GM12878 (cell line): ENCODE measurements at regions not wholly inside any gene's neighbourhood (a gene's known extent, or its start where the extent isn't known, plus 50 kb on each side); places are given as distances from the start of the nearest gene placed in this dataset.

Experiments used
- ATAC-seq: fragments of 200-7000 bp; cut with Tn5 transposase; 3 replicates; pipeline ENCODE4 v1.9.1; 2020; ENCODE audit warnings: mild to moderate bottlenecking, moderate library complexity
- BruUV-seq: library from RNA; stranded (reverse); fragments of 400-500 nt; replicated peaks from 2 replicates; lab custom pipeline; 2021; lab: Mats Ljungman, UMichigan
- CTCF ChIA-PET: fragments of 300-600 bp; sonication (Branson Sonifier 250); formaldehyde crosslinking; extraction: SDS; loops from one replicate; lab custom pipeline; 2021; ENCODE audit warnings: inconsistent platforms; lab: Yijun Ruan, JAX
- POLR2A ChIA-PET: fragments of 350-600 bp; formaldehyde crosslinking; extraction: SDS; loops from one replicate; lab custom pipeline; 2021; ENCODE audit warnings: inconsistent platforms; lab: Charles Lee
- RAD21 ChIA-PET: fragments of 300-600 bp; sonication (Branson Sonifier 250); formaldehyde crosslinking; loops from one replicate; lab custom pipeline; 2023; ENCODE audit warnings: antibody characterized with exemption; ENCODE audit not compliant: unreplicated experiment; lab: Charles Lee
- SMC1A ChIA-PET: fragments of 300-600 bp; sonication (Branson Sonifier 250); formaldehyde crosslinking; loops from one replicate; lab custom pipeline; 2023; ENCODE audit not compliant: unreplicated experiment, uncharacterized antibody; lab: Charles Lee
- DNase-seq: peaks from one replicate; pipeline ENCODE4 v3.0.0-alpha.2; 2011; ENCODE audit warnings: low read depth, low spot score
- FAIRE-seq: peaks from 3 replicates; lab custom pipeline; 2011; peaks lifted over from hg19 to GRCh38; lab: Jason Lieb, UNC
- H2AFZ ChIP-seq: 2 replicates; pipeline ENCODE4 v1.6.0; 2011; ENCODE audit warnings: low read depth, low read length, control low read depth; ENCODE audit not compliant: control insufficient read depth
- H3K27ac ChIP-seq: 2 replicates; pipeline ENCODE4 v1.5.1; 2011; ENCODE audit warnings: control low read depth; ENCODE audit not compliant: control insufficient read depth, insufficient read depth
- H3K27me3 ChIP-seq, 2 experiments: replicated peaks in 1 of 2; 2 replicates each; pipeline versions ENCODE4 v1.6.0 to v1.6.1; 2011; ENCODE audit warnings: low read length in 1 of 2; ENCODE audit not compliant: control insufficient read depth in 2 of 2, insufficient read depth in 2 of 2
- H3K36me3 ChIP-seq, 2 experiments: 2 replicates each; pipeline ENCODE4 v1.5.1; 2011; ENCODE audit warnings: low read length in 1 of 2; ENCODE audit not compliant: control insufficient read depth in 2 of 2, insufficient read depth in 2 of 2
- H3K4me1 ChIP-seq: 2 replicates; pipeline ENCODE4 v1.6.1; 2011; ENCODE audit warnings: mild to moderate bottlenecking, low read length, moderate library complexity, mixed read lengths; ENCODE audit not compliant: control insufficient read depth, insufficient read depth
- H3K4me2 ChIP-seq: 2 replicates; pipeline ENCODE4 v1.6.0; 2011; ENCODE audit warnings: control low read depth; ENCODE audit not compliant: control insufficient read depth, insufficient read depth
- H3K4me3 ChIP-seq: fragments of 200-600 bp; sonication (generic); 2 replicates; pipeline ENCODE4 v1.5.1; 2016
- H3K79me2 ChIP-seq: 2 replicates; pipeline ENCODE4 v1.6.0; 2011; ENCODE audit warnings: low read length; ENCODE audit not compliant: control insufficient read depth, insufficient read depth
- H3K9ac ChIP-seq: 2 replicates; pipeline ENCODE4 v1.8.0; 2011; ENCODE audit warnings: low read length, control low read depth, mixed read lengths; ENCODE audit not compliant: control insufficient read depth, insufficient read depth
- H3K9me3 ChIP-seq: replicated peaks from 3 replicates; pipeline ENCODE4 v1.5.1; 2011; ENCODE audit warnings: mild to moderate bottlenecking, low read length; ENCODE audit not compliant: control insufficient read depth, insufficient read depth
- H4K20me1 ChIP-seq: 2 replicates; pipeline ENCODE4 v1.6.0; 2011; ENCODE audit not compliant: control insufficient read depth, insufficient read depth
- ATF7 ChIP-seq: fragments of 450-650 bp; IDR thresholded peaks from 2 replicates; pipeline ENCODE4 v1.6.1; 2016; ENCODE audit warnings: low read depth, mild to moderate bottlenecking
- BMI1 ChIP-seq: fragments of 450-650 bp; IDR thresholded peaks from 2 replicates; pipeline ENCODE4 v1.6.1; 2016; ENCODE audit warnings: mild to moderate bottlenecking, moderate library complexity, borderline replicate concordance
- CHD4 ChIP-seq: fragments of 200-600 bp; sonication (generic); IDR thresholded peaks from 2 replicates; pipeline ENCODE4 v1.6.1; 2016; ENCODE audit warnings: mild to moderate bottlenecking
- EZH2 ChIP-seq: IDR thresholded peaks from 2 replicates; pipeline ENCODE4 v1.6.1; 2012; ENCODE audit warnings: low read depth, mild to moderate bottlenecking, control low read depth, inconsistent platforms, low read length, borderline replicate concordance; ENCODE audit not compliant: control insufficient read depth
- LARP7 ChIP-seq: fragments of 450-650 bp; IDR thresholded peaks from 2 replicates; pipeline ENCODE4 v1.6.1; 2017; ENCODE audit warnings: mild to moderate bottlenecking
- PAX5 ChIP-seq: IDR thresholded peaks from 2 replicates; pipeline ENCODE4 v1.6.1; 2011; ENCODE audit warnings: low read depth, low read length, borderline replicate concordance
- PAX8 ChIP-seq: fragments of 450-650 bp; IDR thresholded peaks from 2 replicates; pipeline ENCODE4 v1.6.1; 2017; ENCODE audit warnings: mild to moderate bottlenecking, moderate library complexity
- TBL1XR1 ChIP-seq: IDR thresholded peaks from 2 replicates; pipeline ENCODE4 v1.6.1; 2012; ENCODE audit warnings: low read depth, low read length, improper control_type of control experiment
- TCF12 ChIP-seq: IDR thresholded peaks from 2 replicates; pipeline ENCODE4 v1.6.1; 2011; ENCODE audit warnings: low read depth, mild to moderate bottlenecking, low read length
- WGBS: methylation state at CpG from one replicate; pipeline ENCODE4 v1.1.6; 2016; ENCODE audit warnings: low lambda C conversion rate; ENCODE audit not compliant: insufficient replicate concordance, insufficient coverage; ENCODE audit errors: missing lambda C conversion rate; 5-methylcytosine and 5-hydroxymethylcytosine counted together
- in situ Hi-C: fragments of 300-500 bp; cut with MboI; formaldehyde crosslinking; loops from 9 replicates; pipeline ENCODE4 v1.14.3; 2018; ENCODE audit warnings: mixed read lengths
- intact Hi-C: fragments of 100-400 bp; cut with micrococcal nuclease; formaldehyde crosslinking; loops from one replicate; pipeline ENCODE4 v1.14.2; 2022; ENCODE audit not compliant: unreplicated experiment

DNA sequence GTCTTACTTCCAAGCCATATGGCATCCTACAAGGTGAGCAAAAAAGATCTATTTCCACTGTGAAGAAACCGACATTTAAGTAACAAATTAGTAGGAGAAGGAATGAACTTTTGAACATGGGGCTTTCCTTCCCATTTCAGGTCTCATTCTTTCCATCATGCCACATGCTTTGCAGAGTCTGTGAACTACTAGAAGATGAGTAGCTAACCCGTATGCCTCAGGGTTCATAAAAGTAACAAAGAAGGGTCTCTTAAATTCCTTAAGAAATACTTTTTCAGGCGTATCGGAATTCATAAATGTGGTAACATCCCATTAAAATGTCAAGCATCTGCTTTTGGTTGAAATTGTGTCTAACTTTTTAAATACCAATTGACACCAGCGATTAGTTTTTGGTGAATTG lies 81.3 kb upstream of the TNS3 start (continued):
- TF ChIP-seq LARP7 (no peak), TBL1XR1 (no peak)

- ATAC-seq, result no peak
- TF ChIP-seq ATF7 (no peak), BMI1 (no peak), EZH2 (no peak), TCF12 (no peak), PAX8 (no peak), PAX5 (peak; percentile 20; the same call in 1 of the 2 replicates), CHD4 (no peak)
- TF ChIP-seq, all 136 proteins: peak for 1
- intact Hi-C loops, result no loop called here
- DNase-seq (no peak), FAIRE-seq (no peak)
- Histone ChIP-seq H3K9ac (no peak overlapping the region), H4K20me1 (no peaks in the 10 kb centered on the region), H3K4me3 (no peak overlapping the region), H3K36me3 (no peaks in the 10 kb centered on the region), H3K27ac (no peak overlapping the region), H3K27me3 (no peaks in the 10 kb centered on the region), H3K9me3 (no peaks in the 10 kb centered on the region), H2AFZ (no peak overlapping the region), H3K4me2 (peak overlapping the region; percentile 31; the same call in 1 of the 2 replicates), H3K79me2 (no peaks in the 10 kb centered on the region), H3K4me1 (peaks cover 12% of the 10 kb centered on the region)
- SMC1A ChIA-PET, result no interaction called here
- in situ Hi-C loops, result no loop called here
- BruUV-seq, result no TSS peak
- WGBS, result 46% methylated on average over 7 of the region's 7 CpGs
- CTCF ChIA-PET, result no interaction called here
- POLR2A ChIA-PET, result no interaction called here
- RAD21 ChIA-PET, result no interaction called here
These were observed 79.3 kb upstream of the TNS3 start for GRCh38 chr7:47661051-47661714.
